Heart left ventricle (tissue), 16 donors: ENCODE measurements at regions not wholly inside any gene's neighbourhood (a gene's known extent, or its start where the extent isn't known, plus 50 kb on each side); places are given as distances from the start of the nearest gene placed in this dataset.
"Not testable (repeated sequence)": the region's sequence is repeated elsewhere in the genome, so short reads cannot be mapped to it uniquely, and the experiment has no call there.

Experiments
- ATAC-seq, 4 donors: fragments of 200-7000 bp; cut with Tn5 transposase; one replicate each; pipeline ENCODE4 v1.9.1; 2020 to 2022; ENCODE audit warnings: moderate library complexity in 4 of 4, mild to moderate bottlenecking in 3 of 4, moderate number of reproducible peaks in 1 of 4
- DNase-seq, 5 donors: peaks; one replicate each; pipeline ENCODE4 v3.0.0-alpha.2; 2020
- H3K27ac ChIP-seq, 12 donors: fragments of 200-600 bp; sonication (generic) in 4 of 12; one replicate each; pipeline versions ENCODE4 v1.5.0 to v1.8.0; 2016 to 2022; ENCODE audit warnings: mild to moderate bottlenecking in 2 of 12
- H3K27me3 ChIP-seq, 9 donors: fragments of 200-600 bp; sonication (generic) in 2 of 9; one replicate each; pipeline versions ENCODE4 v1.5.1 to v1.8.0; 2016 to 2022; ENCODE audit warnings: mild to moderate bottlenecking in 3 of 9
- H3K36me3 ChIP-seq, 9 donors: fragments of 200-600 bp; sonication (generic) in 2 of 9; one replicate each; pipeline versions ENCODE4 v1.5.0 to v1.8.0; 2018 to 2022; ENCODE audit warnings: mild to moderate bottlenecking in 2 of 9
- H3K4me1 ChIP-seq, 12 donors: fragments of 200-600 bp; sonication (generic) in 4 of 12; one replicate each; pipeline versions ENCODE4 v1.5.0 to v1.8.0; 2016 to 2022; ENCODE audit warnings: mild to moderate bottlenecking in 3 of 12
- H3K4me3 ChIP-seq, 12 donors: fragments of 200-600 bp; sonication (generic) in 4 of 12; one replicate each; pipeline versions ENCODE4 v1.5.0 to v1.8.0; 2017 to 2022; ENCODE audit warnings: mild to moderate bottlenecking in 9 of 12, moderate library complexity in 4 of 12
- H3K9me3 ChIP-seq, 12 donors: fragments of 200-600 bp; sonication (generic) in 4 of 12; one replicate each; pipeline versions ENCODE4 v1.5.0 to v1.8.0; 2016 to 2022; ENCODE audit warnings: mild to moderate bottlenecking in 1 of 12
- CTCF ChIP-seq, 12 donors: fragments of 200-600 bp; sonication (generic) in 4 of 12; IDR thresholded peaks; one replicate each; pipeline versions ENCODE4 v1.5.0 to v1.8.0; 2018 to 2022; ENCODE audit warnings: antibody characterized with exemption in 12 of 12, mild to moderate bottlenecking in 5 of 12
- POLR2A ChIP-seq, 2 donors: fragments of 450-650 bp; IDR thresholded peaks; one replicate each; pipeline ENCODE4 v1.6.1; 2017; ENCODE audit warnings: antibody characterized with exemption in 2 of 2, mild to moderate bottlenecking in 2 of 2, moderate library complexity in 2 of 2
- whole genome bisulfite sequencing, 4 donors: extraction: QIAGEN DNeasy Blood & Tissue Kit in 2 of 4; methylation state at CpG; one replicate each; pipeline versions ENCODE4 v1.1.5 to v1.1.7; 2013 to 2018; 5-methylcytosine and 5-hydroxymethylcytosine counted together
- intact Hi-C, 10 donors: fragments of 100-400 bp; cut with DNase I; formaldehyde crosslinking; loops; one replicate each; pipeline versions ENCODE4 v1.11.1 to v1.14.2; 2022
- donor health status: ischemic (EF 13 %, LVEDD 7.1; RV severe dilation, severe dysfunction).
- donor health status: healthy with polysubstance abuse.
- donor health status: DM: no; HTN: yes; CAD: no.
- donor health status: DM: no; HTN: no; CAD: no.
- donor health status: ischemic (EF 25% LVEDD 6.9; RV normal size, moderate dysfunction).
- donor health status: ischemic (EF 25% LVEDD 5.7; RV mildly dilated, moderate dysfunction).
- donor health status: healthy.
- donor health status: DM: yes; HTN: yes; CAD: no.
- donor health status: ischemic (EF 35%, LVEDD 5.7; RV mildly dilated, moderate dysfunction).
- donor health status: nonischemic (EF 11% LVEDD 7.7; RV severe dilation, severe dysfunction).
- donor health status: DM: yes; HTN: yes; CAD: no.
- donor health status: PGD.
- donor health status: ischemic (EF 29% LVEDD 5.4; RV normal size, mild dysfunction).
- donor health status: nonischemic (EF 23%, LVEDD 6.1; RV moderate dilation, normal function).

GRCh38 chr7:116408166-116408565 is 91.4 kb upstream of the CAV2 start:
- Histone ChIP-seq H3K36me3 (no peaks in the 10 kb centered on the region), H3K4me1 (peaks cover 0 to 26% (median 6%) of the 10 kb centered on the region in 12 donors), H3K4me3 (no peak overlapping the region), H3K9me3 (no peaks in the 10 kb centered on the region), H3K27ac (peak overlapping the region in 1 of 12 donors; percentile 3), H3K27me3 (no peaks in the 10 kb centered on the region)
- intact Hi-C loops, result no loop called here
- no peak for DNase-seq
- ATAC-seq, result peak in 1 of 4 donors; percentile 37
- TF ChIP-seq CTCF (IDR thresholded peaks at IDR 0.05), result no peak
- no peak for TF ChIP-seq POLR2A (IDR thresholded peaks at IDR 0.05)
- 42 to 56% (median 49%) methylated on average over 2 of the region's 2 CpGs for WGBS, 4 donors

GRCh38 chr7:116408831-116409453 is 90.6 kb upstream of the CAV2 start:
- H3K4me1 ChIP-seq, result peaks cover 0 to 19% (median 3%) of the 10 kb centered on the region in 12 donors
- DNase-seq, H3K9me3 ChIP-seq, ATAC-seq, H3K27me3 ChIP-seq, H3K4me3 ChIP-seq, intact Hi-C loops, H3K36me3 ChIP-seq: not testable (repeated sequence)
- 87 to 93% (median 91%) methylated on average over 27 to 28 of the region's 28 CpGs for WGBS, 4 donors
- H3K27ac ChIP-seq, result peak overlapping the region in 1 of 12 donors; percentile 3

GRCh38 chr7:116410694-116411093 is 88.8 kb upstream of the CAV2 start:
- DNase-seq, intact Hi-C loops, H3K36me3 ChIP-seq, H3K4me3 ChIP-seq, H3K27me3 ChIP-seq, H3K9me3 ChIP-seq, H3K27ac ChIP-seq, ATAC-seq: not testable (repeated sequence)
- peaks cover 0 to 16% (median 3%) of the 10 kb centered on the region in 12 donors for H3K4me1 ChIP-seq
- WGBS, 4 donors, result 95 to 100% (median 98%) methylated on average over 1 to 3 of the region's 3 CpGs

DNA sequence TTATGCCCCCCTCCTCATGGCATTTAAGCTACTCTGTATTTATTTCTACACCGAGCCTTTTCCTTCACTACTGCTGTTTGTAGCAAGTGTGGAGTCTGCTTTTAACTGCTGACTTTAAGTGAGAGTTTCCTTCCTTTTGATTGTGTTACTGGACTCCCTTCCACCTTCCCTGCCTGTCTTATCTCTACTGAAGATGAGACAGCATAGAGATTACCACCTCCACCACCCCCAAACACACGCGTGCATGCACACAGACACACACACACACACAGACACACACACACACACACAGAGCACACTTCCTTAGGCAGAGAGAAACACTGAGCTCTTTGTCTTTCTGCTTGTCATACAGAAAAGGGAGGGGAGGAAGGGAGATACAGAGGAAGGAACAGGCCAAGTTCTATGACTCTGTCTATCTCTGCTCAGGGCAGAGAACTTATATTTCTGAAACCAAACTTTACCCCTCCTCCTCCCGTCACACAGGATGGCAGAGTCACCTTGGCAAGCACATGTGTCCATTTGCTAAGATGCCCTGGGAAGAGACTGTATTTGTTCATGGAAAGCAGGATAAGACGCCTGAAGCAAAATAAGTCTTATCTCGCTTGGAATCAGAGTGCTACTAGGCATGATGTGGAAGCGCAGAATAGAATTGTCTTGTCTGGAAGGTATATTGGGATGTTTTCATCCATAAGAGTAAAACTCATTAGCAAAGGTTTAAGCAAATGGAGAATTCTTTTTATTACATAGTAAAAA is 81.8 kb upstream of the CAV2 start:
- H3K27me3 ChIP-seq, result no peaks in the 10 kb centered on the region
- H3K9me3 ChIP-seq, result no peaks in the 10 kb centered on the region
- intact Hi-C loops, result no loop called here
- DNase-seq, result no peak
- ATAC-seq, result peak in 3 of 4 donors; percentile 34 to 63 (median 54)
- no peaks in the 10 kb centered on the region for H3K36me3 ChIP-seq
- peaks cover 0 to 31% (median 14%) of the 10 kb centered on the region in 12 donors for H3K4me1 ChIP-seq
- no peak for TF ChIP-seq CTCF (IDR thresholded peaks at IDR 0.05)
- no peak for TF ChIP-seq POLR2A (IDR thresholded peaks at IDR 0.05)
- no peak overlapping the region for H3K4me3 ChIP-seq
- 45 to 55% (median 48%) methylated on average over 7 of the region's 7 CpGs for WGBS, 4 donors
- peak overlapping the region in 1 of 12 donors; percentile 42 for H3K27ac ChIP-seq

- no peaks in the 10 kb centered on the region for H3K36me3 ChIP-seq
- H3K9me3 ChIP-seq, result no peaks in the 10 kb centered on the region
- H3K27me3 ChIP-seq, result no peaks in the 10 kb centered on the region
- no peak overlapping the region for H3K4me3 ChIP-seq
- DNase-seq (no peak), ATAC-seq (no peak)
- H3K4me1 ChIP-seq, result peaks cover 0 to 31% (median 14%) of the 10 kb centered on the region in 12 donors
- intact Hi-C loops, result no loop called here
- no peak overlapping the region for H3K27ac ChIP-seq
- TF ChIP-seq CTCF (IDR thresholded peaks at IDR 0.05) (no peak), POLR2A (IDR thresholded peaks at IDR 0.05) (no peak)
These were observed 81.0 kb upstream of the CAV2 start for GRCh38 chr7:116418524-116418923.
